ENCODE measurements at regions not wholly inside any gene's neighbourhood (a gene's known extent, or its start where the extent isn't known, plus 50 kb on each side); places are given as distances from the start of the nearest gene placed in this dataset.
"Not testable (repeated sequence)": the region's sequence is repeated elsewhere in the genome, so short reads cannot be mapped to it uniquely, and the experiment has no call there.

DNA sequence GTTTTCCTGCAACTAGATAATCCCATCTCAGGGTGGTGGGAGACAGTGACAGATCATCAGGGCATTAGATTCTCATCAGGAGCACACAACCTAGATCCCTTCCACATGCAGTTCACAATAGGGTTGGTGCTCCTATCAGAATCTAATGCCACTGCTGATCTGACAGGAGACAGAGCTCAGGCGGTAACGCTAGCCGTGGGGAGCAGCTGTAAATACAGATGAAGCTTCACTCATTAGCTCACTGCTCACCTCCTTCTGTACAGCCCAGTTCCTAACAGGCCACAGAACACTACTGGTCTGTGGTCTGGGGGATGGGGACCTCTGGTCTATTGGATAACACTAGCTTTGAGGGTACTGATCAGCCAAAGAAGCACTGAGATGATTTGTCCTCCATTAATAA is 66.6 kb upstream of the ZNF195 start:
- TF ChIP-seq, protein P1, sequence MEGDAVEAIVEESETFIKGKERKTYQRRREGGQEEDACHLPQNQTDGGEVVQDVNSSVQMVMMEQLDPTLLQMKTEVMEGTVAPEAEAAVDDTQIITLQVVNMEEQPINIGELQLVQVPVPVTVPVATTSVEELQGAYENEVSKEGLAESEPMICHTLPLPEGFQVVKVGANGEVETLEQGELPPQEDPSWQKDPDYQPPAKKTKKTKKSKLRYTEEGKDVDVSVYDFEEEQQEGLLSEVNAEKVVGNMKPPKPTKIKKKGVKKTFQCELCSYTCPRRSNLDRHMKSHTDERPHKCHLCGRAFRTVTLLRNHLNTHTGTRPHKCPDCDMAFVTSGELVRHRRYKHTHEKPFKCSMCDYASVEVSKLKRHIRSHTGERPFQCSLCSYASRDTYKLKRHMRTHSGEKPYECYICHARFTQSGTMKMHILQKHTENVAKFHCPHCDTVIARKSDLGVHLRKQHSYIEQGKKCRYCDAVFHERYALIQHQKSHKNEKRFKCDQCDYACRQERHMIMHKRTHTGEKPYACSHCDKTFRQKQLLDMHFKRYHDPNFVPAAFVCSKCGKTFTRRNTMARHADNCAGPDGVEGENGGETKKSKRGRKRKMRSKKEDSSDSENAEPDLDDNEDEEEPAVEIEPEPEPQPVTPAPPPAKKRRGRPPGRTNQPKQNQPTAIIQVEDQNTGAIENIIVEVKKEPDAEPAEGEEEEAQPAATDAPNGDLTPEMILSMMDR (IDR thresholded peaks at IDR 0.05), result not testable (repeated sequence)
- TF ChIP-seq ZFX (IDR thresholded peaks at IDR 0.05; ENCODE audit: borderline replicate concordance), result not testable (repeated sequence)
